Kidney (tissue), 13 donors: ENCODE measurements at regions not wholly inside any gene's neighbourhood (a gene's known extent, or its start where the extent isn't known, plus 50 kb on each side); places are given as distances from the start of the nearest gene placed in this dataset.
A peak's percentile ranks its signal among the peaks of the same experiment; 100 is the strongest.
"Not testable (repeated sequence)": the region's sequence is repeated elsewhere in the genome, so short reads cannot be mapped to it uniquely, and the experiment has no call there.

Experiments
- DNase-seq, 5 donors: peaks; one replicate each; pipeline ENCODE4 v3.0.0-alpha.2; 2013 to 2020
- FAIRE-seq: peaks from 2 replicates; lab custom pipeline; 2012; peaks lifted over from hg19 to GRCh38; lab: Jason Lieb, UNC
- H3K27ac ChIP-seq, 2 donors: one replicate each; pipeline ENCODE4 v1.7.0; 2013; ENCODE audit warnings: low read depth in 2 of 2, low read length in 2 of 2, inconsistent platforms in 1 of 2
- H3K27me3 ChIP-seq: one replicate; pipeline ENCODE4 v1.7.1; 2013; ENCODE audit warnings: low read length, inconsistent platforms; ENCODE audit not compliant: control insufficient read depth, insufficient read depth
- H3K36me3 ChIP-seq, 3 donors: one replicate each; pipeline versions ENCODE4 v1.7.0 to v1.7.1; 2013; ENCODE audit warnings: low read length in 3 of 3, control low read depth in 1 of 3, inconsistent platforms in 1 of 3; ENCODE audit not compliant: insufficient read depth in 3 of 3, control insufficient read depth in 2 of 3
- H3K4me1 ChIP-seq, 3 donors: one replicate each; pipeline versions ENCODE4 v1.7.0 to v1.7.1; 2013; ENCODE audit warnings: low read length in 3 of 3, inconsistent platforms in 1 of 3, low read depth in 1 of 3; ENCODE audit not compliant: control insufficient read depth in 2 of 3, insufficient read depth in 2 of 3
- H3K4me3 ChIP-seq, 3 donors: one replicate each; pipeline versions ENCODE4 v1.7.0 to v1.8.1; 2013; ENCODE audit warnings: low read length in 3 of 3, control low read depth in 1 of 3, inconsistent platforms in 1 of 3
- H3K9ac ChIP-seq, 3 donors: one replicate each; pipeline versions ENCODE4 v1.7.0 to v1.7.1; 2013; ENCODE audit warnings: low read length in 3 of 3, control low read depth in 1 of 3, inconsistent platforms in 1 of 3
- H3K9me3 ChIP-seq, 3 donors: one replicate each; pipeline versions ENCODE4 v1.7.0 to v1.7.1; 2013; ENCODE audit warnings: low read length in 3 of 3, control low read depth in 1 of 3, inconsistent platforms in 1 of 3; ENCODE audit not compliant: control insufficient read depth in 2 of 3, insufficient read depth in 1 of 3
- CTCF ChIP-seq: IDR thresholded peaks from 3 replicates; pipeline ENCODE4 v1.5.1; 2012; ENCODE audit warnings: mild to moderate bottlenecking, moderate library complexity, borderline replicate concordance; ENCODE audit not compliant: insufficient read depth; ENCODE audit errors: extremely low read depth
- intact Hi-C: fragments of 100-400 bp; cut with DNase I; formaldehyde crosslinking; loops from one replicate; pipeline ENCODE4 v1.11.1; 2022
- donor health status: control.
- donor health status: control.
- donor health status: control.
- donor health status: control.
- donor health status: control.
- donor health status: DM: yes; HTN: yes; CAD: no.
- donor health status: Normal renal cell carcinoma (clear cell type).

GRCh38 chr9:113678119-113678858 lies 197.8 kb upstream of the ZNF618 start:
- TF ChIP-seq CTCF, result no peak
- DNase-seq, result no peak
- FAIRE-seq, result no peak
- no peaks in the 10 kb centered on the region for H3K36me3 ChIP-seq
- intact Hi-C loops, result no loop called here
- no peaks in the 10 kb centered on the region for H3K4me1 ChIP-seq
- H3K4me3 ChIP-seq, result no peak overlapping the region
- H3K27me3 ChIP-seq, result no peaks in the 10 kb centered on the region
- H3K9me3 ChIP-seq, result no peaks in the 10 kb centered on the region
- H3K9ac ChIP-seq, result no peak overlapping the region
- H3K27ac ChIP-seq, result no peak overlapping the region

GRCh38 chr9:113678859-113679256 lies 197.3 kb upstream of the ZNF618 start:
- Histone ChIP-seq H3K27ac (no peak overlapping the region), H3K9ac (no peak overlapping the region), H3K9me3 (no peaks in the 10 kb centered on the region), H3K27me3 (no peaks in the 10 kb centered on the region), H3K36me3 (no peaks in the 10 kb centered on the region), H3K4me3 (no peak overlapping the region), H3K4me1 (no peaks in the 10 kb centered on the region)
- DNase-seq, result no peak
- TF ChIP-seq CTCF, result no peak
- FAIRE-seq, result no peak
- intact Hi-C loops, result no loop called here

- H3K9me3 ChIP-seq, result no peaks in the 10 kb centered on the region
- no peak overlapping the region for H3K27ac ChIP-seq
- intact Hi-C loops, result no loop called here
- FAIRE-seq, result no peak
- peaks cover 0 to under 1% (median 0%) of the 10 kb centered on the region in 3 donors for H3K4me1 ChIP-seq
- peak in 4 of 5 donors; percentile 80 to 89 (median 85) for DNase-seq
- no peak overlapping the region for H3K4me3 ChIP-seq
- no peaks in the 10 kb centered on the region for H3K36me3 ChIP-seq
- H3K9ac ChIP-seq, result no peak overlapping the region
- peak; percentile 85 for TF ChIP-seq CTCF
- peaks cover 4% of the 10 kb centered on the region for H3K27me3 ChIP-seq
Observed at GRCh38 chr9:113682297-113682771, 193.8 kb upstream of the ZNF618 start.

- H3K27me3 ChIP-seq, H3K4me3 ChIP-seq, intact Hi-C loops, FAIRE-seq, DNase-seq, H3K27ac ChIP-seq, H3K4me1 ChIP-seq, H3K36me3 ChIP-seq, H3K9ac ChIP-seq, H3K9me3 ChIP-seq: not testable (repeated sequence)
Observed at GRCh38 chr9:113685636-113686035, 190.5 kb upstream of the ZNF618 start.
